Stimulated activated effector memory CD8-positive, alpha-beta T cell treated with anti-CD3 and anti-CD28 coated beads, Interleukin-12 subunit alpha, Interleukin-12 subunit beta, amount 100 ng/mL, for 72 hours (primary cell): ENCODE measurements at regions not wholly inside any gene's neighbourhood (a gene's known extent, or its start where the extent isn't known, plus 50 kb on each side); places are given as distances from the start of the nearest gene placed in this dataset.
"Not testable (repeated sequence)": the region's sequence is repeated elsewhere in the genome, so short reads cannot be mapped to it uniquely, and the experiment has no call there.

Experiments used
- ATAC-seq: fragments of 150-1000 bp; cut with Tn5 transposase; 2 replicates; pipeline ENCODE4 v1.10.0; 2021
- DNase-seq, 2 donors: peaks; one replicate each; pipeline ENCODE4 v3.0.0; 2021 to 2022; ENCODE audit warnings: low spot score in 2 of 2
- H3K27ac Mint-ChIP-seq: one replicate; pipeline ENCODE4 v1.8.0; 2022; ENCODE audit warnings: mild to moderate bottlenecking, mixed read lengths
- H3K36me3 Mint-ChIP-seq: one replicate; pipeline ENCODE4 v1.8.0; 2022; ENCODE audit warnings: mild to moderate bottlenecking, mixed read lengths
- H3K4me1 Mint-ChIP-seq: one replicate; pipeline ENCODE4 v1.8.0; 2022; ENCODE audit warnings: mixed read lengths
- H3K4me3 Mint-ChIP-seq: one replicate; pipeline ENCODE4 v1.8.0; 2022; ENCODE audit warnings: mild to moderate bottlenecking, mixed read lengths
- H3K9me3 Mint-ChIP-seq: one replicate; pipeline ENCODE4 v1.8.0; 2022; ENCODE audit warnings: mixed read lengths

DNA sequence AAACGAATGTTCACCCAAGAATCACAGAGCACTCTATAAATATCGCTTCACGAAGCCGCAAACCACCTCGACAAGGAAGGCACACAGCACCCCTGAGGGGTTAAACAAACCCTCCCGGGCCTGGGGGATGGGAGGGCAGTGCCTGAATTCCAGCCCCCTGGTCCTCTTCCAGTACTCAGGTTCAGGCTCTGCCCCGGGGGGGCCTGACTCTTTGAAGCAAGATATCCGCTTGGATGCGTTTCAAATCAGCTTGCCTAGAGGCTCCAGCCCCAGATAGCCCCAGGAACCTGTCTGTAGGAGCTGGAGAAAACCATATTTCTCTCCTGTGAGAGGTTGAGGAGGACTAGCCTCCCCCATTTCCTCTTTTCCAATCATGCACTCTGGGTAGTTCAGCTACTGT is 194.7 kb downstream of the WNT5A start:
- Mint-ChIP-seq H3K9me3 (peaks cover 16% of the 10 kb centered on the region), H3K36me3 (no peaks in the 10 kb centered on the region), H3K4me1 (no peaks in the 10 kb centered on the region), H3K27ac (no peak overlapping the region), H3K4me3 (no peak overlapping the region)
- no peak for ATAC-seq
- DNase-seq, result no peak

DNA sequence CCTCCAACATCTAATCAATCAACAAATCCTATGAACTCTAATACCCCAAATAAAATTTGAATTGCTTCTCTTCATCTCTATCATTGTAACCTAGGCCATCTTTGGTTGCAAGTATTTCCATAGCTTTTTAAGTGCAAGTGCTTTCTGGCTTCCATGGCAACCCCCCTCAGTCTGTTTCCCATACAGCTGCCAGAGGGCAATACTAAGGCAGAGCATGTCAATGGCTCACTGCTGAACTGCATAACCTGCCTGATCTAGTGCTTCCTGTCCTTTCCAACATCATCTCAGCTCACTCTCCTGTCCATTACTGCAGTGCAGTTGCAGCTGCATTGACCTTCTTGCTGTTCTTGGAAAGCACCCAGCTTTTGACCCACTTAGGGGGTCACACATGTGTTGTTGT is 198.4 kb downstream of the WNT5A start:
- H3K4me3 Mint-ChIP-seq, result no peak overlapping the region
- ATAC-seq, result no peak
- H3K27ac Mint-ChIP-seq, result no peak overlapping the region
- H3K9me3 Mint-ChIP-seq, result peaks cover 10% of the 10 kb centered on the region
- no peaks in the 10 kb centered on the region for H3K36me3 Mint-ChIP-seq
- H3K4me1 Mint-ChIP-seq, result no peaks in the 10 kb centered on the region
- no peak for DNase-seq

DNA sequence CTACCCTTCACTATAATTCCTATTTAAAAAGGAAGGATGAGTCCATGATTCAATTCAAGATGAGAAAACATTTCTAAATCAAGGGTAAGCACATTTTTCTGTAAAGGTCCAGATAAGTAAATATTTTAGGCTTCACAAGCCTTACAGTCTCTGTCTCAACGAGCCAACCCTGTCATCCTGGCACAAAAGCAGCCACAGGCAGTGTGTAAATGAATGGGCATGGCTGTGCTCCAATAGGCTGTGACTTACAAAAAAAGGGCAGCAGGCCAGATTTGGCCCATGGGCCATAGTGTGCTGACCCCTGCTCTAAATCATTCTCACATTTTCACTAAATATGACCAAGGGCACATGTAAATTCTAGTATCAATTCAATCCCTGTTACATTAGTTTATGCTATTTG is 200.4 kb downstream of the WNT5A start:
- no peak overlapping the region for H3K27ac Mint-ChIP-seq
- no peak overlapping the region for H3K4me3 Mint-ChIP-seq
- H3K9me3 Mint-ChIP-seq, result peaks cover 3% of the 10 kb centered on the region
- H3K36me3 Mint-ChIP-seq, result no peaks in the 10 kb centered on the region
- DNase-seq, result no peak
- no peak for ATAC-seq
- H3K4me1 Mint-ChIP-seq, result no peaks in the 10 kb centered on the region

DNA sequence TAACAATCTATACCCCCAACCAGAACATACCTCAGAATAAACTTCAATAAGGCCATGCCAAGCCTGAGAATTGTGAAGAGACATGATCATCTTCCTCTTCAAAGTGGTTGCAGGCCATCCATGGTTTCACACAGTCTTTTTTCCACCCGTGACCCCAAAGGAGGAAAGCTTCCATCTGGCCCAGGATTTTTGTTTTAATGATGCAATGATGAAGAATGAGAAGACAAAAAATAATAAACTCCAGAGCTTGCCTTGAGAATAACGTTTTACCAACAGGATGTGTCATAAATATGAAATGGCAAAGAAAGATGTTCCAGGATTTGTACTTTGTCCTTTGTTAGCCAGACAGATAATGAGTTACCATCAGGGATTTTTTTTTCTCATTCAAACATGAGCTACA is 201.9 kb downstream of the WNT5A start:
- Mint-ChIP-seq H3K4me1 (no peaks in the 10 kb centered on the region), H3K9me3 (peaks cover 6% of the 10 kb centered on the region), H3K4me3 (no peak overlapping the region), H3K36me3 (no peaks in the 10 kb centered on the region), H3K27ac (no peak overlapping the region)
- no peak for ATAC-seq
- DNase-seq, result no peak

DNA sequence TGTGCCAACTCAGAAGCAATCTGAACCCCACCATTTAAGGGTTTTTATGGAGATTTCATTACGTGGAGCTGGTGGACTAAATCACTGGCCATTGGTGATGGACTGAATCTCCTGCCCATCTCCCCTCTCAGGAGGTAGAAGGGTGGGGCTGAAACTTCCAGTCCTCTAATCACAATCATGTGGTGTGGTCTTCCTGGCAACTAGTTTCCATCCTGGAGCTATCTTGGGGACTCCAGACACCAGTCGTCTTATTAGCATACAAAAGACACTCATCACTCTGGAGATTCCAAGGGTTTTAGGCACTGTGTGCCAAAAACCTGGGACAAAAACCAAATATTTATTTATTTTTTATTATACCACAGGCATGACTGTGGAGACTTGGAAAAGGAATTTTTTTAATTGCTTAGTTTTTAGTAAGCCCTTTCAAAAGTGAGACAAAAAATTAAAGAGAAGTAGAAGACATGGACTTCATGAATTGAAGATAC is 203.6 kb downstream of the WNT5A start:
- no peak overlapping the region for H3K4me3 Mint-ChIP-seq
- peaks cover 3% of the 10 kb centered on the region for H3K9me3 Mint-ChIP-seq
- DNase-seq (no peak), ATAC-seq (no peak)
- no peaks in the 10 kb centered on the region for H3K36me3 Mint-ChIP-seq
- no peaks in the 10 kb centered on the region for H3K4me1 Mint-ChIP-seq
- H3K27ac Mint-ChIP-seq, result no peak overlapping the region

DNA sequence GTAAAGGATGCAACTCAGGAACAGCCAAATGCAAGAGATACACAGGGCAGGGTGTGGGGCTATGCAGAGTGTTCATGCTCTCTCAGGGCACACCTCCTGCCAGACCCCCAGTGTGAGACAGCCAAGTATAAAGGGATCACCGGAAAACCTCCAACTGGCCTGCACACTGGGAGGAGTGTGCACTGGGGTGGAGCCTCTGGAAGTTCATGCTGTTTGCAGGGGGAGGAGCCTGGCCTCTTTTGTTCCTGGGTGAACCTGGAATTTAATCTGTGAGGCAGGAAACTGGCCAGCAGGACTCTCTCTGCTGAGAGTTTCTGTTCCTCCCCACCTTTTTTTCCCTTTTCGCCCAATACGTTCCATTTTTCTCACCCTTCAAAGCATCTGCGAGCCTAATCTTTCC is 204.1 kb downstream of the WNT5A start:
- ATAC-seq, result no peak
- no peak for DNase-seq
- Mint-ChIP-seq H3K9me3 (peaks cover 3% of the 10 kb centered on the region), H3K36me3 (no peaks in the 10 kb centered on the region), H3K4me1 (no peaks in the 10 kb centered on the region), H3K27ac (no peak overlapping the region), H3K4me3 (no peak overlapping the region)

DNA sequence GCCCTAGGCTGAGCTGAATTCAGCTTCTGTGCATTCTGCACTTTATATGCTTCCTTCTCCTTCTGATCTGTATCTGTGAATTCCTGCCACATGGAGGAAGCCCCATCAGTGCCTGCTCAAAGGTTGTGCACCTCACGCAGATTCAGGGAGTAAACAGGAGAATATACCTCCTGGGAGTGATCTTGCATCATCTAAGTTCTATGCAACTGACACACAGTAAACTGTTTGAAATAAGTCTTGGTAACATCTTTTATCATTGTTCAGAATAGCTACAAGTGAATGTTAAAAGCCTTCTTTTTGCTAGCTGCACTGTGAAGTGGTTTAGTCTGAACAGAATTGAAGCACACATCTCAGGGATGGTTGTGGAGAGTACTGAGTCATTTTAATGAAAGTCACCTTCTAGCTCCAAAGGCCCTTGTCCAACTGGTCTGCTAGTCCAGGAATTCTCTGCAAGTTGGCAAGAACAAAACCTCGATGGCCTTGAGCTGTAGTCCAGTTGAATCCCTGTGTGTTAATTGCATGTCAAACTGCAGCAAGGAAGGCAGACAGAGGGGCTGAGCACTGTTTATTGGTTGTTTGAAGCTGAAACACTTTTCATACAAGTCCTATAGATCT is 215.0 kb downstream of the WNT5A start:
- Mint-ChIP-seq H3K4me1 (no peaks in the 10 kb centered on the region), H3K36me3 (no peaks in the 10 kb centered on the region), H3K9me3 (peaks cover 6% of the 10 kb centered on the region), H3K27ac (no peak overlapping the region), H3K4me3 (no peak overlapping the region)
- DNase-seq (no peak), ATAC-seq (no peak)

DNA sequence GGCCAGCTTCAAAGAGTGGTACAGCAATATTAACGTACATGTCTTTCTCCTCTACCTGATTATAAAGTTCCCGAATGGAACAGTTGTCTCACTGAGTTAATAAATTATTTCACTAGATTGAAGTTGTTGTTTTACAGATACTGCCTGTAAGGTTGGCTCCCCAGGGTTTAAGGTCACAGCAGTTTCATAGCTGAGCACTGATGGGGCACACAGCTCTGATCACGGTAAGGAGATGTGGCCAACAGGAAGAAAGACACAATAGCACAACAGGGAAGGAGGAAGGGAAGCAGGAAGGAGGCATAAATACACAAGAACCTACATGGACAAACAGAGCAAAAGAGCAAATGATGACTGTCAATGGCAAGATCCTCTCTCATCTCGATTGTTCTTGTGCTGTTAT is 215.6 kb downstream of the WNT5A start:
- ATAC-seq (no peak), DNase-seq (no peak)
- Mint-ChIP-seq H3K36me3 (no peaks in the 10 kb centered on the region), H3K4me3 (no peak overlapping the region), H3K27ac (no peak overlapping the region), H3K4me1 (no peaks in the 10 kb centered on the region), H3K9me3 (peaks cover 6% of the 10 kb centered on the region)

DNA sequence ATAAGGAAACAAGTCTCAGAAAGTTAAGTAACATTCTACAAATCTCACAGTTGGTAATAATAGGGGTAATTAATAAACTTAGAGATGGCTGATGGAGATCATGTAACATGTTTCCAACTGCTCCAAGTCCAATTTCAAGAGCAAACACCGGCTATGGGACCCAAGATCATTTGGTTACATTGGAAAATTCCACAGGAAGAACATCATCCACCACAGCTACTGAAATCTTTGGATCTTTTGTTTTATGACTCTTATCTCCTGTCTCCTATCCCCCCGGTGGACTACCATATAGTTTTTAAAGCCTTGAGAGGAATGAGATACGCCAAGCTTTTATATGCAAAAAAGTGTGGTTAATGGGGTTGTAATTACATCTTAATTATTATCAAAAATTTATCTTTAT is 216.1 kb downstream of the WNT5A start:
- Mint-ChIP-seq H3K4me1 (no peaks in the 10 kb centered on the region), H3K27ac (no peak overlapping the region), H3K36me3 (no peaks in the 10 kb centered on the region)

DNA sequence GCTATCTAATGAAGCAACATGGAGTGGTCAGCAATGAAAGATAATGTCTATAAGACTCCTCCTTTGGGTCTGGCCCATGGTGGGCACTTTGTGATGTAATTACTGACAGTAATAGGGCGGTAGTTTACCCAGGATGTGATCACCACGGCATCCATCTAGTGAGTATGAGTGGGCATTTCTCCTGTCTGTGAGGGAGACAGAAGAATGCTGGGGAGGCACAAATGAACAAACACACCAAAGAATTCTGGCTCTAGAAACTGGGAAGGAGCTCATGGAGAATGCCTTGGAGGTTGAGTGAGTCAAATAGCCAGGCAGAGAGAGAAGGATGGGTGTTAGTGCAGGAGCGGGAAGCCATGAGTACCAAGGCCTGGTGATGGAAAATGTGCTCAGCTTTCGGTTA is 217.5 kb downstream of the WNT5A start:
- Mint-ChIP-seq H3K36me3 (no peaks in the 10 kb centered on the region), H3K9me3 (peaks cover 2% of the 10 kb centered on the region), H3K4me3 (no peak overlapping the region), H3K4me1 (no peaks in the 10 kb centered on the region), H3K27ac (no peak overlapping the region)
- ATAC-seq (no peak), DNase-seq (no peak)

More for the DNA sequence above, 216.1 kb downstream of the WNT5A start:
- Mint-ChIP-seq H3K4me3 (no peak overlapping the region), H3K9me3 (peaks cover 2% of the 10 kb centered on the region)
- no peak for DNase-seq
- no peak for ATAC-seq

DNA sequence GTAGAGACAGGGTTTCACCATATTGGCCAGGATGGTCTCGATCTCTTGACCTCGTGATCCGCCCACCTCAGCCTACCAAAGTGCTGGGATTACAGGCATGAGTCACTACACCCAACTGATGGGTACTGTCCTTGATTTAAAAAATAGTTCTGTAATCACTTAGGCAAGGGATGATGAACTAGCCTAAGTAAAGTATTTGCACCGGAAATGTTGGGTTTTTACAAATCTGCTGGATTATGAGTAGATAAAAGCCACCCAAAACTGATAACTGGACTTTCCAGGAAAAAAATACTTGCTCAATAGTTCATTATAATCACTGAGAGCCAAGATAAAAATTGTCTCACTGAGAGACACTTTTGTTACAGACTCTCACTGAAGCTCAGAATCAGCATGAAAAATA is 218.0 kb downstream of the WNT5A start:
- Mint-ChIP-seq H3K4me1 (no peaks in the 10 kb centered on the region), H3K4me3 (no peak overlapping the region), H3K9me3 (peaks cover 6% of the 10 kb centered on the region), H3K27ac (no peak overlapping the region), H3K36me3 (no peaks in the 10 kb centered on the region)
- no peak for ATAC-seq
- DNase-seq, result no peak

DNA sequence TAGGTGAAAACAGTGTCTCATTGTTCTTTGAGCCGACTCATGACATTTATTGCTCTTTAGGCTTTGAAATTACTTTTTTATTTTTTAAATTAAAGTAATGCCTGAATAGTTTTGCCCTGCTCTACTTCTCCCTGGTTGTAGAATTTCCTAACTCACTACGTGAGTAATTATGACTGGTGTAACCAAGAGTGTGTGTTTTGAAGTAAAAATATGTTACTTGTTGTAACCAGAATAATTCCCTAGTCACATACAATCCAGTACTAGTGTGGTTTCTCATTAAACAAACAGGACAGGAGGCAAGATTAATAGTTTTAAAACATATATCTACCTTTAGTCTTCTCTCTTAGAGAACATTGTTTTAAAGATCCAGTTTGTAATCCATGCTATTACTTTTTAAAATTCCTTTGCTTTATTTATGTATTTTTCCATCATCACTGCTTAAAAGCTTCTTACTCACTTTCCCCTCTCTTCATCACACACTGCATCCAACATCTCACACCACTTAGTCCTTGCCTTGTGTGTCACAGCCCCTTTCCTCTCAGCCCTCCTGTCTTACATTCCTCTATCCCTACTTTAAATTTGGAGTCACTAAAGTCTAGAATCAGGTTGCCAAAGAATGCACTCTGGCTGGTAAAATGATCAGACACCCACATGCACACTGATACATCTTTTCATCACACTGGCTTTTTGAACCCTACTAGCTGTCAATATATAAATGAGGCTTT is 219.7 kb downstream of the WNT5A start:
- no peak overlapping the region for H3K4me3 Mint-ChIP-seq
- no peak for ATAC-seq
- H3K9me3 Mint-ChIP-seq, result peaks cover 4% of the 10 kb centered on the region
- no peaks in the 10 kb centered on the region for H3K4me1 Mint-ChIP-seq
- no peak overlapping the region for H3K27ac Mint-ChIP-seq
- DNase-seq, result no peak
- H3K36me3 Mint-ChIP-seq, result no peaks in the 10 kb centered on the region

DNA sequence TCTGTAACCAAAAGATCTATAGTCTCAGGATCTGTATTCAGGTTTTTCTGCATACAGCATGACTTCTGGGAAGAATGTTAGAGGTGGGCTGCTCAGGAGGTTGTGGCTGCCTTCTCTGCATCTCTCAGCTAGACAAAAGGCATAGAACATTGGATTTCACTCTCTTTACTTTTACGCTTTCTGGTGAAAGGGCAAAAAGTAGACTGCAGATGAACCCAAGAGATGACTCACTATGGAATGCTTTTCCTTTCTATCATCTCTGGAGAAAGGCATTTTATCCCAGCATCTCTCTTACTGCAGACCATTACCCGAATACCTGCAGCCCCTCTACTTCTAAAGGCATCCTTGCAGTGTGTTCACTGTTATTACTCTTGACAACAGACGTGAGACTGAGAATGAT is 222.2 kb downstream of the WNT5A start:
- DNase-seq (no peak), ATAC-seq (no peak)
- no peaks in the 10 kb centered on the region for H3K4me1 Mint-ChIP-seq
- no peaks in the 10 kb centered on the region for H3K36me3 Mint-ChIP-seq
- H3K4me3 Mint-ChIP-seq, result no peak overlapping the region
- no peak overlapping the region for H3K27ac Mint-ChIP-seq
- peaks cover 6% of the 10 kb centered on the region for H3K9me3 Mint-ChIP-seq

DNA sequence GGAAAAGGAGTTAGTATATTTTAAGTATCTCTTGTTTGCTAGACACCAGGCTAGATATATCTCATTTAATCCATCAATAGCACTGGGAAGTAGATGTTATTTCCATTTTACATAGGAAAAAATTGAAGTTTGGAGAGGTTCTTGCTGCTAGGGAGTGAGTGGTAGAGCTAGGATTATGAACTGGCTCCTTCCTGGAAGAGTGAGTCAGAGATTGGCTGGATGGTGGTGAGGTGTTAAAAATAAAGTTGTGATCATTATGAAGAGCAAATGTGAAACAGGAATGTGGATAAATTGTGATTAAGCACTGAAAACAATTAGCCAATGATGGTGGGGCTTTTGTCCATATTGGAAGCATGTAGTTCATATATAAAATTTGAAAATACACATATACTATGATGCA is 234.2 kb downstream of the WNT5A start:
- Mint-ChIP-seq H3K36me3 (no peaks in the 10 kb centered on the region), H3K27ac (no peak overlapping the region)

DNA sequence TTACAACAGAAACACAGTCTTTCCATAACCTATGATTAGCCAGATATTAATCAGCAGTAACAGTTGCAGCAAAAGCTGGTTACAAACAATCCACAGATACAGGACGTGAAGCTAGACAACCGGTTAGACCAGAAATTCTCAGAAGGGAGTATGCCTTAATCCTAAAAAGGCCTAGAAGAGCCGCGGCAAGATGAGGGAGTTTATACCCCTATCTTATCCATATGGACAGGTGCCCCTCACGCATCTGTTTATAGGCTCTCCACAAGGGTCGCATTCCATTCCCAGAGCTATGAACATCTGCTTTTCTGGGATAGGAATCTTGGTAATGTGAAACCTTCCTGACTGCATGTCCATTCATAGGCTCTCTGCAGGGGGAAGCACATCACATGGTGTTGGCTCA is 237.9 kb downstream of the WNT5A start:
- not testable (repeated sequence) for H3K4me1 Mint-ChIP-seq, H3K36me3 Mint-ChIP-seq, H3K4me3 Mint-ChIP-seq, DNase-seq, H3K27ac Mint-ChIP-seq, ATAC-seq
- H3K9me3 Mint-ChIP-seq, result peaks cover 13% of the 10 kb centered on the region

More for the DNA sequence above, 234.2 kb downstream of the WNT5A start:
- Mint-ChIP-seq H3K9me3 (peaks cover 14% of the 10 kb centered on the region), H3K4me1 (no peaks in the 10 kb centered on the region), H3K4me3 (no peak overlapping the region)
- ATAC-seq (no peak), DNase-seq (no peak)

DNA sequence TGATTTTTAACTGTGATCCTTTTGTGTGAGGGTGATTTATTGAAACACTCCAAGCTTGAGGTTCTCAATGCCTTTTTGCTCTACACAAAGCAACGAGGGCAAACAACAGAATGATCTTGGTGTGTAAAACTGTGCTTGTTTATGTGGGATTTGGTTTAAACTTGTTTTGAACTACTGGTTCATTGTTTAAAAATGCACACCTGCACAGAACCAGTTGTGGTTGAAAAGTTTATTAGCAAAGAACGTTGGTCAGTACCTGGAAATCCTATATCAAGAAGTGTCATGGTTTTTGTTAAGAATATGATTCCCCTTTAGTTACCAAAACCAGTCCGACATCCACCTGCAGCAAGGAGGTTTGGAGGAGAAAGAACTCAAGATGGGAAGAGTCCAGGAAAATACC is 239.4 kb downstream of the WNT5A start:
- H3K36me3 Mint-ChIP-seq, result no peaks in the 10 kb centered on the region
- no peak for DNase-seq
- ATAC-seq, result no peak

More for the DNA sequence above, 239.4 kb downstream of the WNT5A start:
- no peak overlapping the region for H3K27ac Mint-ChIP-seq
- peaks cover 13% of the 10 kb centered on the region for H3K9me3 Mint-ChIP-seq
- no peaks in the 10 kb centered on the region for H3K4me1 Mint-ChIP-seq
- H3K4me3 Mint-ChIP-seq, result no peak overlapping the region
